ENCODE measurements at regions not wholly inside any gene's neighbourhood (a gene's known extent, or its start where the extent isn't known, plus 50 kb on each side); places are given as distances from the start of the nearest gene placed in this dataset.

DNA sequence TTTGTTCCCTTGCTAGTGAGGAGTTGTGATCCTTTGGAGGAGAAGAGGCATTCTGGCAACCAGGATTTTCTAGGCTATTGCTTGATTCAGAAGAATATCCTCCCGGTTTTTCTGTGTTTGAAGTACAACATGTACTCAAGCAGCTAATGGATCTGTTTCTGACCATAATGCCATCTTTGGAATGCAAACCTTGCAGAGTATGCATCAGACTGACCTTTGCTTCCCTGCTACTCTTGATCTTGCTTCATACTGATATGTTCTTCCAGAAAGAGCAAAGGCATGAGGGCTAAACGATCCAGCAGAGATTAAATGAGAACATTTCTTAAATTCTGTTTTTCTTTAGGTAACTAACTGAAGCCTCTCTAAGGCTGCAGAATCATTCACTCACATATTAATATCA lies 265.4 kb upstream of the SLC7A11 start:
- TF ChIP-seq POLR2AphosphoS5 (IDR thresholded peaks at IDR 0.05; ENCODE audit: low read depth, low read length) = no peak
- TF ChIP-seq POLR2A (IDR thresholded peaks at IDR 0.05; ENCODE audit: low read depth, low read length) = no peak

Data from GM12891 (cell line).